NT2/D1 (cell line): ENCODE measurements at regions not wholly inside any gene's neighbourhood (a gene's known extent, or its start where the extent isn't known, plus 50 kb on each side); places are given as distances from the start of the nearest gene placed in this dataset.

Experiments
- SUZ12 ChIP-seq: IDR thresholded peaks from 2 replicates; pipeline ENCODE4 v1.6.1; 2011; ENCODE audit not compliant: insufficient read length, insufficient read depth; ENCODE audit errors: extremely low read depth
- ZNF274 ChIP-seq: IDR thresholded peaks from 2 replicates; pipeline ENCODE4 v1.6.1; 2011; ENCODE audit warnings: mild to moderate bottlenecking, low read depth, low read length

GRCh38 chr1:187477103-187477502 lies 648.4 kb downstream of the PLA2G4A start:
- TF ChIP-seq ZNF274 (no peak), SUZ12 (no peak)
